Activated CD8-positive, alpha-beta memory T cell treated with anti-CD3 and anti-CD28 coated beads for 24 hours (primary cell): ENCODE measurements at regions not wholly inside any gene's neighbourhood (a gene's known extent, or its start where the extent isn't known, plus 50 kb on each side); places are given as distances from the start of the nearest gene placed in this dataset.

Source experiments
- DNase-seq: peaks from one replicate; pipeline ENCODE4 v3.0.0-alpha.2; 2020

DNA sequence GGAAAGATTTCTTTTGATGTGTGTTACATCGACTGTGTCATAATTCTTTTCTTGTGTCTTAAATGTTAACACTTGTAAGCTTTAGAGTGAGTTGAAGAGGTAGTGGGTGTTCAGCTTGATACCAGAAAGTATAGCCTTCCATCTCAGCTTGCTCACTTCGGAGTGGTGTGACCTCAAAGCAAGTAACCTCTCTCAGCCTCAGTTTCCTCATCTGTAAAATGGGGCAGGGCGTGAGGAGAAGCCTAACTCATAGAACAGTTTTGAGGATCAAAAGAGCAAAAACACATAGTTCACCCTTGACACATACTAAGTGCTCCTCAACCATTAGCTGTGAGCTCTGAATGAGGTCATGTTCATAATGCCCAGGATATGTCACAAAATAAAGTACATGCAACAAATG is 434.8 kb upstream of the PROK2 start:
- no peak for DNase-seq

DNA sequence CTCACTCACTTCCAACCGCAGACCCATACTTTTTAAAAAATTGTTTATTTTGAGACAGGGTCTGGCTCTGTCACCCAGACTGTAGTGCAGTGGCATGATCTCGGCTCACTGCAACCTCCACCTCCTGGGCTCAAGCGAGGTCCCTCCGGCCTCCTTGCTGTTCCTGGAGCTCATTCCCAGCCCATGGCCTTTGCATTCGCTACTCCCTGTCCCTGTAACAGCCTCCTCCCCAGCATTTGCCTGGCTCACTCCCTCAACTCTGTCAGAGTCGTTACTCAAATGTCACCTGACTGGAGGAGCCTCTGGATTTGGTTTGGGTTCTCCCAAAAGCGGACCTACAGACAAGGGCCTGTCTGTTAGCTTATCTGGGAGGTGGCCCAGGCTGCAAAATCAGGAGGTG is 432.6 kb upstream of the PROK2 start:
- no peak for DNase-seq

DNA sequence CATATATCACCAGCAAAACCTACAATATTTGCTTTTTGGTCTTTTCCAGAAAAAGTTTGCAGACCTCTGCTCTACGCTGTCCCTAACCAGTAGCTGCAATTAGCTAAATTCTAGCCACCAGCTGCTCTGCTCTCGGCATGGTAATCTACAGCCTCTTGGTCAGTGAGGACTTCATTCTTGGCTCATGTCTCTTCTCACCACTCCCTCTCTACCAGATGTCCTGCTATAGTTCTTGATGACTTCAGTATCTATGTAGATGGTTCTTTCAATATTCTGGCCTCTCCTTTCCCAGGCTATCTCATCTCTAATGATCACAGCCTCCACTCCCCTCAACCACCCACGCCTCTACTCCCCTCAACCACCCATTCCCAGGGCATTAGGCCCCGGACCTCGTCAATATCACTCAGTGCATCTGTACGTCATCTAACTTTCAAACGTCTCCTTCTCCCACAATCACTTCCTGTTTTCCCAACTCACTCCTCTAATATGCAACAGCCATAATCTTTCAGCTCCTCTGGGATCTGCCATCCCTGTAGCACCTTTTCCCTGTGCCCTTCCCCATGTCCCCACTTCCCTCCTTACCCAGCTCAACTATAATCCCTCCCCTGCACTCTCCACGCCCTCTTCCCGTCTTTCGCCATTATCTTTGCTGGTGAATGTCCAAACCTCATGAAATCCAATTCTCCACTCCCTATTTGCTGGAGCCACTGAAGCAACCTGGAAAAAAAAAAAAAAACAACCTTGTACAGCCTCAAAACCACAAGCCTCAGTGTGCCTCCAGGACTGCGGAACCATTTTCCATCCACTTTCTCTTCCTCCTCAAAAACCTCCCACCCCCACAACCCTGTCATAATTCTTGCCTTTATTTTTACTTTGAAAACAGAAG is 429.4 kb upstream of the PROK2 start:
- no peak for DNase-seq

DNA sequence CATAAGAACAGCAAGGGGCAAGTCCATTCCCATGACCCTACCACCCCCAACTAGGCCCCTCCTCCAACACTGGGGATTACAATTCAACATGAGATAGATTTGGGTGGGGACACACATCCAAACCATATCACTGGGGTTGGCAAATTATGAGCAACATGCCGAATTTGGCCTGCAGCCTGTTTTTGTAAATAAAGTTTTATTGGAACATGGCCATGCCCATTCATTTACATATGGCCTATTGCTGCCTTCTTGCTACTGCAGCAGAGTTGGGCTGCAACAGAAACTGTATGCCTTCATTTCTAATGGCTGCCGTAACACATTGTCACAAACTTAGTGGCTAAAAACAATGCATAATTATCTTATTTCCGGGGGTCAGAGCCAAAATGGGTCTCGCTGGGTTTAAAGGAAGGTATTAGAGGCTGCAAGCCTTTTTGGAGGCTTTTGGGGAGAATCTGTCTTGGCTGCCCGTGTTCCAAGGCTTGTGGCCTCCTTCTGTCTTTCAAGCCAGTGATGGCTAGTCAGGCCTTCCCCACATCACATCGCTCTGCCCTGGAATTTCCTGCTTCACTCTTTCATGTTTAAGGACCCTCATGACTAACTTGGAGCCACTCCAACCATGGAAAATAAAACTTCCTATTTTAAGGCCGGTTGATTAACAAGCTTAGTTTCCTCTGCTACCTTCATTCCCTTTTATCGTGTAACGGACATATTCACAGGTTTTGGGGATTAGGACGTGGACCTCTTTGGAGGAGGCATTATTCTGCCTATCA is 428.5 kb upstream of the PROK2 start:
- DNase-seq = no peak

DNA sequence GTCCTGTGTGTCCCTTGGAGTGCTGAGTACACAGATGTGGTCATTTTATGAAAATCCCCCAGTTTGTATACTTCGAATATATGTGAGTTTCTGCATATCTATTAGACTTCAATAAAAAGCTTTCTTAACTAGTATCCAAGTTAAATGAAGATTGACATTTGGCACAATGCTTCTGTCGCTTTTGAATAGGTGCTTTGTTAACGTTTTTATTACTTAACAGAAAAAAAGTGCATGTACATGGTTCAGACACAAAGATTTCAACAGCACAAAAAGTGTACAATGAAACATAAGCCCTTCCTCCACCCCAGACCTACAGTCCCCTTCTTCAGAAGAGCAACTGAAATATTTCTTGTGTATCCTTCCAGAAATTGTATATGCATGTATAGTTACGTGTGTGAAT is 427.4 kb upstream of the PROK2 start:
- no peak for DNase-seq

DNA sequence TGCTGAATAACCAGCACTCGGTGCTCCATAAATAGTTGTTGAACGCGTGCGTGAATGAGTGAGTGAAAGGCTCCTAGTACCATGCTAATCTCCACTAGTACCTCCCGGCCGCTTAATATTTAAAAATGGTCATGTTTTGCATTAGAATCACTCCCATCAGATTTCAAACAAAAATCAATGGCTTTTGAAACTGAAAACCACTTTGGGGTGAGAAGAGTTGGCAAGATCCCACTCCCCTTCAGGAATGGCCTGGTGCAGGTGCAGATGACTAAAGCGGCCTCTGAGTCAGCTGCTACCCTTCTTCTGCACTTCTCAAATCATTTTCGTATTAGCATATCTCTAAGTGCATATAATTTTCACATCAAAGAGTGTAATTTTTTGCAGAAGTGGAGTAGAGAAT is 425.3 kb upstream of the PROK2 start:
- no peak for DNase-seq

DNA sequence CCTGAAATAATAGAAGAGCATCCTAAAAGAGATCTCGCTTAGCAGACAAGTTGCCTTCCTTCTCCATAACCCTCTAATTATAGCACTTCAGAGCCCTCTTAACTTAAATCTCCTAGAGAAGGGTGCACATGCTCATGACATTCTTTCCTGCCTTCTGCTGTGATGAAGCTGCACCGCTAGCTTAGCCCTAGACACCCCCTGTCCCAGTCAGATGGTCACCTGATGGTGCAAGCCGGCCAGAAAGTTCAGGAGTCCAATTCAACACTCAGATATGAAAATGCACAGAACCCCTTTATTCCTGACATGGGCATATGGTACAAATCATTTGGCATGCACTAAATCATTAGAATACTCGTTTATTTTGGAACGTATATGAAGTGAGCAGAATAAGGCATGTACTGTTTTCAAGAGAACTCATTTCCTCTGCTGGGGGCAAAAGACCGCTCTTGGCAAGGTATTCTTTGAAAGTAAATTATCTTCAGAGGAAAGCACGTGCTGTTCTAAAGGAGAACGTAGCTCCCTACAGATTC is 420.4 kb upstream of the PROK2 start:
- DNase-seq = no peak

DNA sequence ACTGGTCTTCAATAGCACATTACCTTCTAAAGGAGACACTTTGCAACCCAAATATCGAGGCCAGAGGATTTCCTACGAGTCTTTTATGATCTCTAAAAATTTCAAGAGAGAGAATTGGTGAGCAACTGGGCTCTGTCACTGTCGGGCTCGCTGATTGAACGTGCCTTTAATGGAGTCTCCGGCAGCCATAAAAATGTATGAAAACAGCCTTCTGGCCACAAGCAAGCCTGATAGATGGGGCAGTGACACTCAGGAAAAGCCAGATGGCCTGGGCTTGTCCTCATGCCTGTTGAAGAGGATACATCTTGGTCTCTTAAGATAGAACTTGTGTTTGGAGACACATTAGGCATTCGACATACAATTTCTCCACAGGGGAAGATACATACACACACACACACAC is 419.5 kb upstream of the PROK2 start:
- DNase-seq = no peak

DNA sequence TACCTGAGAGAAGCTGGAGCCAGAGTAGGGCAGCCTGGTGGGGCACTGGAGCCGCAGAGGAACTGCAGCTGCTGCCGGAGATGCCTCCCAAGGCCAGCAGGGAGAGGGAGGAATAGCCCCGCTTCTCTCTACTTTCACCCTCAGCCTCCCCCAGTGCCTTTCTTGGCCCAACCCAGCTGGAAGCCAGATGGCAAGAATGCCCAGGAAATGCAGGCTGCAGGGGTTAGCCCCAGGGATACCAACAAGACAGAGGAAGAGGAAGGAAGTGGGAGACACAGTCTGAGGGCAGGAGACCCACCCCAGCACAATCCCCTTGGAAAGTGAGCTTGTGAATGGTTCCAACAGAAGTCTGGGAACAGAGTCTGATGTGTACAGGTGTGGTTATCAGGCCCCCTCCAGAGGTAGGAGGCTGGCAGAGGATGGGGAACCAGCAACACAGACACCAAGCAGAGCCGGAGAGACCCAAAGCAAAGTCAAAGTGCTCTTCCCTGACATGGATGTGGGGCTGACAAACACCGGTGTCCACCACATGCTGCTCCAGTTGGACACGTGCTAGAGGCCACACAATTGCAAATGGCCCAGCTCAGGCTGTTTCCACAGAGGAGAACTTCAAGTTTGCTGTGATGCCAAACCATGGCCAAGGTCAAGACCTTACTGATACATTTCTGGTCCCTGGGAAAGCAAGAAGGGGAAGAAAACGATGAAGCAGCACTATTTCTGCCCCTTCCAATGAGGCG is 418.8 kb upstream of the PROK2 start:
- DNase-seq = no peak

DNA sequence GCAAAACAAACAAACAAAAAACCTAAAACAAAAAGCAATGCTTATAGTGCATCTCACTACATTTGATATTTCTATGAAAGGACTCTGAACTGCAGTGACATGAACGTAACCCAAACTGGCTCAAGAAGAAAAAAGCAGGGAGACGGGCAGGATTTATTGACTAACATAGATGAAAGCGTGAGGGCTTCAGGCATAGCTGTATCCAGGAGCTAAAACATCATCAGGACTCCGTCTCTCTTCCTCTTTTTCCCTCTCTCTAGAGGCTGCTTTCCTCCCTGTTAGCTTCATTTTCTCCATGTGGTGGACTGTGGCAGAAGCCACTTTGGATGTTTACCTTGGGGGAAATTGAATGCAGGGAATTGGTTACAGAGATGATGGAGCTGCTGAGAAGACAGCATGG is 418.2 kb upstream of the PROK2 start:
- DNase-seq = no peak

DNA sequence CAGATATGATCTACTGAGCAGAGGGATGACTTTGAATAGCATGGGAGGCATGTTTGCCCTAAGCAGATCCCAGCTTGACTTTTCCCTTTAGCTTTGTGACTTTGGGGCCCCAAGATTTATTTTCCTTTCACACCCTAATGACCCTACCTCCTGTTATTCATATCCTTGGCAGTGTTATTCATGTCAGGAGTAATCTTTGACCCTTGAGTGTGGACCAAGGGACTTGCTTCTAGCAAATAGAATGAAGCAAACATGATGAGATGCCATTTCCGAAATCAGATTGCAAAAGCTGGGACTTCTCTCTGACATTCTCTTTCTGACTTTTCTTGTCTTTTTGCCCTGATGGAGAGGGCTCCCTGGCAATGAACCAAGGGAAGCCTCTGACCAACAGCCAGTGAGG is 415.4 kb upstream of the PROK2 start:
- no peak for DNase-seq

DNA sequence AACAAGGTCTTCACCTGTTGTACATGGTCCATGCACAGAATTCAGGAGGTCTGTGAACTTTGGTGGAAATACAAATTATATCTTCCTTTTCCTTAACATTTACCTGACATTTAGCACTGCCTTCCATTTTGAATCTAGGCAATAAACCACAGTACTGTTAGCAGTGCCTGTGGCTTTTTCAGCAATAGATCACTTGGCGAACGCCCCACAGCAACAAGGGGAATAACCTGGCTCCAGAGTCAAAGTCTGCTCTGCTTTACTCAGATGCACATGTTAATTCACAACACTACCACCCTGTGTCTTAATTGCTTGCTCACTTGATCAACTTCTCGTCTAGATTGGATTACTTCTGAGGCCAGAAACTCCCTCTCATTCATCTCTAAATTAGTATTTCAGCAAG is 414.6 kb upstream of the PROK2 start:
- no peak for DNase-seq

DNA sequence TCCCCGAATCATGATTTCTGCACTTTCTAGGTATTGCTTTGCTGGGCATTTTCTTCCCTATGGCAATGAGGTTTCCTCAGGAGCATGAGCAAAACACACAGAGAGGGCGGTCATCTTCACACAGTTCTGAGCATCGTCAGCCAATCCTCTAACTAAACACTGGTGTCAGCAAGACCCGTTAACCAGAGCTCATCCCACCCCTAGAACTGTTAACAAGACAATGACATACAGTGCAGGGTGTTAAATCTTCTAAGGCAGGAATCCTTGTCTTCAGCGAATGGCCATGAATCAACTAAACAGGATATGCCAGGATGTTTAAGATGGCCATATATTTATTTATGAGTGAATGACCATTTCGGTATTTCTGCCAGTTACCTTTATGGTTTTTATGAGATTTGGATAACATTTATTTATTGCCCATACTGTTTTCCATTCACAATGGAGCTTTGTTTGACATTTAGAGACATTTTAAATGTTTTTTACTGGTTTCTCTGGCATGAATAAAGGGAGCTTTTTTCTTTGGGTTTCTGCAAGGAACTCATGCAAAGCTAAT is 411.5 kb upstream of the PROK2 start:
- DNase-seq = no peak

DNA sequence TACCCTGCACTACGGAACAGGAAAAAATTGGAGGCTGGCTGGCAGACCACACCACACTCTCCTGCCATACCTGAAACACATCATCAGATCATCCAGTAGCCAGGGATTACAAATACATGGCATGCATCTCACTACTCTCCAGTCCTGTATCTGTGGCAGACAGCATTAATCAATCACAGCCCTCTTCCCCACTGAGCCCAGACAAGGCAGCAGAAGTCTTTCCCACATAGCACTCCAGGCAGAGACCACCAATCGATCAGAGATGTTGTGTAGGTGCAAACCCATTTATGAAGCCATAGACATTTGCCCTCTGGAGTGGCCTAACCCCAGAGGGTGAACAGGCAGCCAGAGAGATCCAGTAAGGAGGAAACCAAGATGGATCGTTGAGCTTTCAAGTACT is 410.9 kb upstream of the PROK2 start:
- DNase-seq = no peak

DNA sequence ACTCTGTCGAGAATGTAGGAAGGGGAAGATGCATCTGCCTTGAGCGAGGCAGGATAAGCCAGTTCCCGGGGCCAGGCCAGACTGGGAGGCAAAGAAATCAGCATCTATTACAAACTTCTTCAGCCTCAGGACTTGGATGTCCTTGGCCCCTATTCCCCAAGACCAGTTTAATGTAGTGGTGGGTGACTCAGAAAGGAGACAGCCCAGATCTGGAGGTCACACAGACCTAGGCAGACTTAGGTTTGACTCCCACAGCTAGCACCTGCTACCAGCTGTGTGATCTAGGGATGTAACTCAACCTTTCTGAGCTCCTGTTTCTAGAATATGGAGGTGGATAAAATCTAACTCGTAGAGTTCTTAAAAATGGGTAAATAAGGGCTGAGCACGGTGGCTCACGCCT is 409.5 kb upstream of the PROK2 start:
- no peak for DNase-seq

DNA sequence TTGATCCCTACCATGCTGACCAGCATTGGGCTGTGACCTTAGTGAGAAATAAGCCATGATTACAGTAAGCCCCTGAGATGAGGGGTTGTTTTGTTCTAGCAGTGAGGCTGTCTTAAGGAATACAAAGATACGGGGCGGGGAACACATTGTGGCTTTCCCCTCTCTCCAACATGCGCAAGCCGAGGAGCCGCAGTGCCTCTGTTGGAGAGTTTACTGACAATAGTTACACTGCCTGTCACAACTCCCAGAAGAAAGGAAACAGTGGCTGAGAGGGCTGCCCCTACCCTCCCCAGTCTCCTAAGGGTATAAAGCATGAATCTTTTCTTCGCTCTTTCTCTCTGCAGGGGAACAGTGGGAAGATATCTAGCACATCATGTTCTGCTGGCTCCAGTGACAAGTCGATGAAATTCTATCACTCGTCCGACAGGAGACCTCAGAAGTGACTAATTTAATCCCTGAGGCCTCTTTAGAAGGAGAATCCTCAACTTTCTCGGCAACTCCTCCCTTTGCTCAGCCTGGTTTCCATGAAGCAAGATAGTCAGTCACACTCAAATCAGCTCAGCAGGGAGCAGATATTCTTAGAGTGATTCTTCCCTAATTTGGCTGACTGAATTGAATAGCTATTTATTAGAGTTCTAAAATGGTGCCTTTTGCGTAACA is 409.0 kb upstream of the PROK2 start:
- DNase-seq = no peak

DNA sequence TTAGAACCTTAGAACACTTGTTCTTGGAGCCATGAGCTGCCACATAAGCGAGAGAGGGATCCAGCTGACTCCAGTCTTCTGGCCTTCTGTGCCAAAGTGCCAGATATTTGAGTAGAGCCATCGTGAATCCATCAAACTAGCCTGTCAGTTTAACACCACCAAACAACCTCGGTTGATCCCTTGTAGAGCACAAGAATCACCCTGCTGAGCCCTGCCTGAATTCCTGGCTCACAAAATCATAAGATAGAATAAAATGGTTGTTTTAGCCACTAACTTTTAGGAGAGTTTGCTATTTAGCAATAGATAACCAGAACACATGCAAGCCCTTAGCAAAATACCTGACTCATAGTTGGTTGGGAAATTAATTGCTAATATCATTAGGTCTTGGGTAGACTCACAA is 407.6 kb upstream of the PROK2 start:
- no peak for DNase-seq

DNA sequence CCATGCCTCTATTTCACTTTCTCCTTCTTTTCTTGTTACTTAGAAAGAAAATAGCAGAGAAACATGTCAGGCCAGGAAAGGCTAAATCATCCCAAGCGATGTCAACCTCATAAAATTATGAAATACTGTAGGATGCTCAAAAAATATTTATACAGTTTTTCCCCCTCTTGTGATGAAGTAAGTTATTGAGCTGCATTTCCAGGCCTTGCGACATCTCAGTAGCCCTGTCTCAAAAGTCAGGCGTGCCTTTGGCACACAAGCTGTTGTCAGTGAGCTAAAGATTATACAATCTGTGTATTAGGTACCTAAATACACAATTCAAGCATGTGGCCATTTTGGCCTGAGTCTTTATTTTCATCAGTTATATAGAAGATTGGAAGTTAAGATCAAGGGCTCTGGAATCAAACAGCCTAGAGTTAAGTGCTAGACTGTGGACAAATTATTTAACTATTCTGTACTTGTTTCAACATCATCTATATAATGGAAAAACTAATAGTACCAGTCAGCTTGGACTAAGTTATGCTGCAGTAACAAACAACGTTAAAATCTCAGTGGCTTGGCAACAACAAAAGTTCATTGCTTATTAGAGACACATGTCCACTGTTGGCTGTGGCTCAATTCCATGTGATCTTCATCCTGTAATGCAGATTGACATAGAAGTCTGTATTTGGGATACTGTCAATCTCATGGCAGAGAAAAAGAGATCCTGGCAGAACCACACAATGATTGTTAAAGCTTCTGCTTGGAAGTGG is 406.4 kb upstream of the PROK2 start:
- no peak for DNase-seq

DNA sequence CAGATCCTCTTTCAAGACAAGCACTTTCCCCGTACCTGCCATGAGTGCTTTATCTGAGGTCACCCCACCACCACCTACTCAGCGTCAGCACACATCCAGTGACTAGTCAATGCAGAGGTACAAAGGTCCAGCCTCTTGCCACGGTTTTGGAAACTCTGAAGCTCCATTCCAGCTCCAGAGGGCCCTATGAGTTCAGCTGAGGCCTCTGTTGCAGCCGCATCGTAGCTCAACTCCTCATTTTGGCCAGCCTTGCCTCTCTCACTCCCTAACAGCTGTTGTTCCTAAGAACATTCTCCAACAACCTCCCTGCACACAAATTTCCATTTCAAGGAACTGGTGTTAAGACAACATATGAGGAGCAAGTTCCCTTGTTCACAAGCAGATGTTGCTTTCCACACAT is 405.1 kb upstream of the PROK2 start:
- DNase-seq = no peak

DNA sequence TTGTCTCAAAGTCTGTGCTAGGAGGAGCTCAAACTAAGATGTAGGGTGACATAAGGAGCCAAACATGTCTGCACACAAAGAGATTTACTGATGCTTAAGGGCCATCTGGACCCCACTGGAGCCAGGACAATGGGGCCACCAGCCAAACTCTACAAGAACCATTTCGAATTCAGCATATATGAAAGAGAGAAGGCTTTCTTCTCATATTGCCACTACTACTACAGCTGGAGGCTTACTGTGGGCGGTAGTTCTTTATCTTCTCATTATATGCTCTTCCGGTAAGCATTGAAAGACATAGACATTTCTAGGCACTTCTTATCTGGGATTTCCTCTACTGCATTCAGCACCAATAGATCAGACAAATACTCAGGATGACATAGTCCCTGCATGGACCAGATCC is 404.4 kb upstream of the PROK2 start:
- DNase-seq = no peak

DNA sequence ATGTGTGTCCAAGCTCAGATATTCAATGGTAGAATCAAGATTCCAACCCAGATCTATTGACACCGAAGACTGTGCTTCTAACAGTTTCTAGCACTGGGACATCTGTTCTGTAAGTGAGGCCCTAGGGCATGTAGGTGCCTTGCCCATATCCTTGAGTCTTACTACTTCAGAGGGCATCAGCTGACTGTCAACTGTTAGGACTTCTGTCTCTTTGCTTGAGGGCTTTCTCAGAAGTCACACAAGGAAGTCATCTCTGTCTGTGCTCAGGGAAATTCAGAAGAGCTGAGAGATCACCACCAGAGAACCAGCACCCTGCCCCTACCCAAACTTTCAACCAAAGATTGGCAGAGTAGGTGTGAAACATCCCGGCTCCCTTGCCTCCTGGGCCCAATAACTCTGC is 403.6 kb upstream of the PROK2 start:
- no peak for DNase-seq

DNA sequence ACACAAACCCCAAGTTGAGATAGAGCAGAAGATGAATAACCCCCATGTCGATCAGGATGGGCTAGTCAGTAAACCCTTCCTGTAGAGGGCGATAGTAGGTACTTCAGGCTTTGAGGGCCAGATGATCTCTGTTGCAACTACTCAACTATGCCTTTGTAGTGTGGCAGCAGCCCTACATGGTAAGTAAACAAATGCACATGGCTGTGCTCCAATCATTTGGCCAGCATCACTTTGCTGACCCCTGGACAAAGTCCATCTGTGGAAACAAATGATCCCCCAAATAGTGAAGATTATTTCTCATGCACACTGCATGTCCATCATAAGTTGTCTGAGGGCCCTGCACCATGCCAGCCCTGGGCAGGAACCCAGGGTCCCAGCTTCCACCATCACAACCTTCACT is 402.2 kb upstream of the PROK2 start:
- peak; percentile 32 for DNase-seq
